Endothelial cell of umbilical vein (primary cell): ENCODE measurements at regions not wholly inside any gene's neighbourhood (a gene's known extent, or its start where the extent isn't known, plus 50 kb on each side); places are given as distances from the start of the nearest gene placed in this dataset.

Experiments
- BruUV-seq: library from RNA; stranded (reverse); fragments of 400-500 nt; replicated peaks from 2 replicates; lab custom pipeline; 2021; lab: Mats Ljungman, UMichigan
- CTCF ChIA-PET: fragments of 300-600, 350-600 bp; sonication (Branson Sonifier 250); formaldehyde crosslinking; loops from one replicate; lab custom pipeline; 2021; ENCODE audit warnings: antibody characterized with exemption, inconsistent platforms; lab: Charles Lee
- POLR2A ChIA-PET: fragments of 300-600, 350-600 bp; sonication (Branson Sonifier 250); formaldehyde crosslinking; loops from one replicate; lab custom pipeline; 2021; ENCODE audit warnings: antibody characterized with exemption, inconsistent platforms; lab: Charles Lee
- DNase-seq: peaks from one replicate; pipeline ENCODE4 v3.0.0-alpha.2; 2011; ENCODE audit warnings: low read depth, low spot score
- FAIRE-seq: peaks from 2 replicates; lab custom pipeline; 2011; peaks lifted over from hg19 to GRCh38; lab: Jason Lieb, UNC
- H2AFZ ChIP-seq: 2 replicates; pipeline ENCODE4 v1.6.0; 2012; ENCODE audit warnings: low read depth, low read length, control low read depth, inconsistent platforms
- H3K27ac ChIP-seq: 2 replicates; pipeline ENCODE4 v1.5.1; 2011; ENCODE audit warnings: low read depth, mild to moderate bottlenecking, control low read depth, low read length, moderate library complexity; ENCODE audit not compliant: insufficient read depth
- H3K27me3 ChIP-seq, 2 experiments: 2 replicates each; pipeline versions ENCODE4 v1.6.0 to v1.6.1; 2011; ENCODE audit warnings: low read length in 2 of 2, mixed read lengths in 1 of 2; ENCODE audit not compliant: control insufficient read depth in 2 of 2, insufficient read depth in 2 of 2
- H3K36me3 ChIP-seq, 2 experiments: 2 replicates in 1 of 2; 3 replicates in 1 of 2; pipeline ENCODE4 v1.5.1; 2011; ENCODE audit warnings: low read length in 2 of 2, mild to moderate bottlenecking in 1 of 2, moderate library complexity in 1 of 2; ENCODE audit not compliant: control insufficient read depth in 2 of 2, insufficient read depth in 2 of 2; ENCODE audit errors: extremely low read depth in 1 of 2
- H3K4me1 ChIP-seq: 3 replicates; pipeline ENCODE4 v1.5.1; 2011; ENCODE audit warnings: mild to moderate bottlenecking, low read length; ENCODE audit not compliant: control insufficient read depth, insufficient read depth; ENCODE audit errors: extremely low read depth
- H3K4me2 ChIP-seq: 2 replicates; pipeline ENCODE4 v1.6.1; 2011; ENCODE audit warnings: low read length, control low read depth, mixed read lengths; ENCODE audit not compliant: insufficient read depth
- H3K4me3 ChIP-seq, 3 experiments: fragments of 200-600 bp in 1 of 3; sonication (generic), shearing (Covaris generic) in 1 of 3; replicated peaks in 1 of 3; 2 replicates each; pipeline ENCODE4 v1.5.1; 2011 to 2016; ENCODE audit warnings: control low read depth in 3 of 3, low read length in 3 of 3, mild to moderate bottlenecking in 2 of 3, inconsistent platforms in 1 of 3, low read depth in 1 of 3, moderate library complexity in 1 of 3; ENCODE audit not compliant: insufficient read depth in 1 of 3
- H3K79me2 ChIP-seq: 2 replicates; pipeline ENCODE4 v1.6.0; 2012; ENCODE audit warnings: low read length, inconsistent platforms; ENCODE audit not compliant: control insufficient read depth, insufficient read depth
- H3K9ac ChIP-seq: replicated peaks from 2 replicates; pipeline ENCODE3; 2011; ENCODE audit warnings: low read length, control low read depth; ENCODE audit not compliant: insufficient read depth; ENCODE audit errors: extremely low read depth
- H3K9me1 ChIP-seq: replicated peaks from 3 replicates; pipeline ENCODE4 v1.6.0; 2011; ENCODE audit warnings: mild to moderate bottlenecking, low read length; ENCODE audit not compliant: control insufficient read depth, insufficient read depth; ENCODE audit errors: extremely low read depth
- H3K9me3 ChIP-seq: replicated peaks from 2 replicates; pipeline ENCODE4 v1.5.1; 2012; ENCODE audit warnings: low read length, inconsistent platforms; ENCODE audit not compliant: control insufficient read depth, insufficient read depth
- H4K20me1 ChIP-seq: replicated peaks from 2 replicates; pipeline ENCODE3; 2011; ENCODE audit warnings: mild to moderate bottlenecking, low read length; ENCODE audit not compliant: control insufficient read depth, insufficient read depth; ENCODE audit errors: extremely low read depth
- CTCF ChIP-seq, 2 donors: IDR thresholded peaks; 1 replicate in 1 of 2; 2 replicates in 1 of 2; pipeline ENCODE4 v1.5.1; 2011; ENCODE audit warnings: low read length in 2 of 2, mild to moderate bottlenecking in 2 of 2, moderate library complexity in 2 of 2, control low read depth in 1 of 2, inconsistent platforms in 1 of 2, low read depth in 1 of 2; ENCODE audit not compliant: insufficient read depth in 1 of 2; ENCODE audit errors: extremely low read depth in 1 of 2
- EZH2 ChIP-seq: IDR thresholded peaks from 2 replicates; pipeline ENCODE4 v1.6.1; 2012; ENCODE audit warnings: borderline replicate concordance, low read depth, mild to moderate bottlenecking, moderate library complexity, low read length, inconsistent platforms; ENCODE audit not compliant: severe bottlenecking
- FOS ChIP-seq: IDR thresholded peaks from 2 replicates; pipeline ENCODE4 v1.6.1; 2011; ENCODE audit warnings: mild to moderate bottlenecking, low read length, moderate library complexity, borderline replicate concordance; ENCODE audit not compliant: insufficient read depth
- GATA2 ChIP-seq: IDR thresholded peaks from 2 replicates; pipeline ENCODE4 v1.7.0; 2011; ENCODE audit warnings: low read depth, mild to moderate bottlenecking, moderate library complexity, mixed read lengths, low read length; ENCODE audit not compliant: insufficient read length, insufficient read depth
- JUN ChIP-seq: IDR thresholded peaks from 2 replicates; pipeline ENCODE4 v1.6.1; 2011; ENCODE audit warnings: borderline replicate concordance, low read depth; ENCODE audit not compliant: insufficient read length, insufficient read depth
- MYC ChIP-seq: IDR thresholded peaks from one replicate; pipeline ENCODE4 v1.6.1; 2011; ENCODE audit warnings: mild to moderate bottlenecking, low read depth, low read length
- POLR2A ChIP-seq: IDR thresholded peaks from 2 replicates; pipeline ENCODE4 v1.6.1; 2012; ENCODE audit warnings: low read depth, mild to moderate bottlenecking, control low read depth, low read length
- POLR2AphosphoS5 ChIP-seq: IDR thresholded peaks from 2 replicates; pipeline ENCODE4 v1.6.1; 2012; ENCODE audit warnings: low read depth, mild to moderate bottlenecking, control low read depth, low read length, moderate library complexity; ENCODE audit not compliant: insufficient read depth
- dilution Hi-C: fragments of 300-500 bp; cut with MboI; formaldehyde crosslinking; loops from one replicate; pipeline ENCODE4 v1.15.0; 2019; ENCODE audit warnings: low sequenced_read_pairs; ENCODE audit not compliant: extremely low pct_ligation_motif_present
- intact Hi-C: fragments of 100-400 bp; cut with micrococcal nuclease; formaldehyde crosslinking; loops from one replicate; pipeline ENCODE4 v1.10.0; 2022
- TF ChIP-seq, protein P1 (sequence below): IDR thresholded peaks from 2 replicates; pipeline ENCODE4 v1.6.1; 2011; ENCODE audit not compliant: insufficient read depth, insufficient read length

GRCh38 chr16:59224401-59224800 is 490.3 kb upstream of the GOT2 start:
- Histone ChIP-seq H3K9me1 (no peaks in the 10 kb centered on the region), H4K20me1 (no peaks in the 10 kb centered on the region), H3K9me3 (no peaks in the 10 kb centered on the region), H2AFZ (no peak overlapping the region), H3K9ac (no peak overlapping the region), H3K4me1 (no peaks in the 10 kb centered on the region), H3K27me3 (no peaks in the 10 kb centered on the region), H3K27ac (no peak overlapping the region), H3K36me3 (no peaks in the 10 kb centered on the region), H3K4me2 (no peak overlapping the region), H3K4me3 (no peak overlapping the region), H3K79me2 (no peaks in the 10 kb centered on the region)
- FAIRE-seq (no peak), DNase-seq (no peak)
- ChIA-PET POLR2A (no interaction called here), CTCF (no interaction called here)
- intact Hi-C loops (no loop called here), dilution Hi-C loops (no loop called here)
- TF ChIP-seq JUN, result no peak
- TF ChIP-seq, protein P1, sequence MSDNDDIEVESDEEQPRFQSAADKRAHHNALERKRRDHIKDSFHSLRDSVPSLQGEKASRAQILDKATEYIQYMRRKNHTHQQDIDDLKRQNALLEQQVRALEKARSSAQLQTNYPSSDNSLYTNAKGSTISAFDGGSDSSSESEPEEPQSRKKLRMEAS, result no peak
- BruUV-seq, result no TSS peak

- dilution Hi-C loops (no loop called here), intact Hi-C loops (no loop called here)
- Histone ChIP-seq H3K9me3 (no peaks in the 10 kb centered on the region), H3K27me3 (no peaks in the 10 kb centered on the region), H3K27ac (no peak overlapping the region), H4K20me1 (no peaks in the 10 kb centered on the region), H3K4me2 (no peak overlapping the region), H3K4me1 (no peaks in the 10 kb centered on the region), H3K9ac (no peak overlapping the region), H3K4me3 (no peak overlapping the region), H2AFZ (no peak overlapping the region), H3K9me1 (no peaks in the 10 kb centered on the region), H3K36me3 (no peaks in the 10 kb centered on the region), H3K79me2 (no peaks in the 10 kb centered on the region)
- TF ChIP-seq POLR2AphosphoS5 (no peak), GATA2 (no peak), JUN (no peak), MYC (no peak), FOS (no peak), POLR2A (no peak), CTCF (IDR thresholded peaks at IDR 0.05; ENCODE audit: extremely low read depth in 1 of 2, insufficient read depth in 1 of 2, low read depth in 1 of 2, low read length in 2 of 2) (no peak), EZH2 (no peak)
- TF ChIP-seq, protein P1, result no peak
- DNase-seq, result no peak
- no TSS peak for BruUV-seq
- no peak for FAIRE-seq
- ChIA-PET POLR2A (no interaction called here), CTCF (no interaction called here)
These were observed 485.9 kb upstream of the GOT2 start for GRCh38 chr16:59220011-59220410.
